H1 (cell line): ENCODE measurements at regions not wholly inside any gene's neighbourhood (a gene's known extent, or its start where the extent isn't known, plus 50 kb on each side); places are given as distances from the start of the nearest gene placed in this dataset.

ENCODE experiments used
- CEBPB ChIP-seq: IDR thresholded peaks from 2 replicates; pipeline ENCODE4 v1.6.1; 2012; ENCODE audit warnings: low read depth, low read length
- CHD2 ChIP-seq: IDR thresholded peaks from 2 replicates; pipeline ENCODE4 v1.6.1; 2012; ENCODE audit warnings: low read length, improper control_type of control experiment
- NRF1 ChIP-seq: IDR thresholded peaks from 2 replicates; pipeline ENCODE4 v1.6.1; 2011; ENCODE audit warnings: mild to moderate bottlenecking, low read depth, low read length, improper control_type of control experiment
- TF ChIP-seq, protein P1 (sequence below), 3 experiments: IDR thresholded peaks; 1 replicate in 2 of 3; 2 replicates in 1 of 3; pipeline versions ENCODE4 v1.5.1 to v1.6.1; 2011; ENCODE audit warnings: low read length in 3 of 3, mild to moderate bottlenecking in 3 of 3, inconsistent platforms in 2 of 3, low read depth in 1 of 3, moderate library complexity in 1 of 3; ENCODE audit not compliant: insufficient read depth in 1 of 3; ENCODE audit errors: control extremely low read depth in 1 of 3

DNA sequence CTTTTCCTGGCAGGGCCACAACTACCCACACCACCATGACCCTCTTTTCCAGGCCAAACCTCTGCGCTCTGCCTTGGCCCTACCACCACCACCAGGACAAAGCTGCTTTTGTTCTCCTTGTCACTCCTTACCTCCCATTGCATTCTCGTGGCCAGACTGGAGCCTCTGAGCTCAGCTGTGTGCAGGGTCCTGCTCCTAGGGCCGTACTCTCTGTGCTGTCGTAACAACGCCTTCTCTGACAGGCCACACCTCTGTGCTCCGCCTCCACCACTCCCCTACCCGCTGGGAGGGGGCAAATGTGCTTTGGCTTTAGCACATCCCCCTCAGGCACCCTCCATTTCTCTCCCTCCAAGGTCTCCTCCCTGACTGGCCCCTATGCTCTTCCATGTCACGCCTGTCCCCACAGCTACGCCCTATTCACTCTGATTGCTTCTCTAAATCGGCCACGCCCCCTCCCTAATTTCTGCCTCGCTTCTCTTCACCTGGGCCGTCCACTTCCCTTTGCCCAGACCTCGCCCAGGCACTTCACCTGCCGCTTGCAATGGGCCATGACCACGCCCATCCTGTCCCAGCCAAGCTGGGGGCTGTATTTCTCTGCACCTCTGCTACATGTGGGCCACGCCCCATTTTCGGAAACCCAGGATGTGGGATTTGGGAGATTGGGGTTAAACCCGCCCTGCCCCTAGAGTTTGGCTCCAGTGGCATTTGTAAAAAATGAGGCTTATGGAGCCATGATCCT lies 472.3 kb downstream of the KLF12 start (continued):
- TF ChIP-seq, protein P1, sequence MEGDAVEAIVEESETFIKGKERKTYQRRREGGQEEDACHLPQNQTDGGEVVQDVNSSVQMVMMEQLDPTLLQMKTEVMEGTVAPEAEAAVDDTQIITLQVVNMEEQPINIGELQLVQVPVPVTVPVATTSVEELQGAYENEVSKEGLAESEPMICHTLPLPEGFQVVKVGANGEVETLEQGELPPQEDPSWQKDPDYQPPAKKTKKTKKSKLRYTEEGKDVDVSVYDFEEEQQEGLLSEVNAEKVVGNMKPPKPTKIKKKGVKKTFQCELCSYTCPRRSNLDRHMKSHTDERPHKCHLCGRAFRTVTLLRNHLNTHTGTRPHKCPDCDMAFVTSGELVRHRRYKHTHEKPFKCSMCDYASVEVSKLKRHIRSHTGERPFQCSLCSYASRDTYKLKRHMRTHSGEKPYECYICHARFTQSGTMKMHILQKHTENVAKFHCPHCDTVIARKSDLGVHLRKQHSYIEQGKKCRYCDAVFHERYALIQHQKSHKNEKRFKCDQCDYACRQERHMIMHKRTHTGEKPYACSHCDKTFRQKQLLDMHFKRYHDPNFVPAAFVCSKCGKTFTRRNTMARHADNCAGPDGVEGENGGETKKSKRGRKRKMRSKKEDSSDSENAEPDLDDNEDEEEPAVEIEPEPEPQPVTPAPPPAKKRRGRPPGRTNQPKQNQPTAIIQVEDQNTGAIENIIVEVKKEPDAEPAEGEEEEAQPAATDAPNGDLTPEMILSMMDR (IDR thresholded peaks at IDR 0.05; ENCODE audit: control extremely low read depth in 1 of 3, insufficient read depth in 1 of 3, low read depth in 1 of 3, low read length in 3 of 3): no peak
- TF ChIP-seq CHD2 (no peak), CEBPB (no peak), NRF1 (no peak)
